Smooth muscle cell (in vitro differentiated cells): ENCODE measurements at regions not wholly inside any gene's neighbourhood (a gene's known extent, or its start where the extent isn't known, plus 50 kb on each side); places are given as distances from the start of the nearest gene placed in this dataset.

Source experiments
- DNase-seq: peaks from one replicate; lab custom pipeline; 2025; ENCODE audit not compliant: unreplicated experiment; lab: John Stamatoyannopoulos, UW
- H2AFZ ChIP-seq: fragments of 200-600 bp; sonication (generic); 2 replicates; pipeline ENCODE4 v1.6.0; 2016; ENCODE audit warnings: antibody characterized with exemption, low read depth, mild to moderate bottlenecking
- H3F3A ChIP-seq: fragments of 200-600 bp; sonication (generic); 2 replicates; pipeline ENCODE4 v1.6.0; 2017; ENCODE audit warnings: antibody characterized with exemption, low read depth
- H3K27ac ChIP-seq: fragments of 200-600 bp; sonication (generic); 2 replicates; pipeline ENCODE4 v1.5.1; 2016; ENCODE audit warnings: low read depth, mild to moderate bottlenecking
- H3K27me3 ChIP-seq: fragments of 200-600 bp; sonication (generic); 2 replicates; pipeline ENCODE4 v1.6.1; 2016; ENCODE audit warnings: low read depth, mild to moderate bottlenecking
- H3K36me3 ChIP-seq: fragments of 200-600 bp; sonication (generic); 2 replicates; pipeline ENCODE4 v1.5.1; 2016; ENCODE audit warnings: low read depth
- H3K4me1 ChIP-seq: fragments of 200-600 bp; sonication (generic); 2 replicates; pipeline ENCODE4 v1.5.1; 2016; ENCODE audit warnings: low read depth
- H3K4me2 ChIP-seq: fragments of 200-600 bp; sonication (generic); 2 replicates; pipeline ENCODE4 v1.6.0; 2016; ENCODE audit warnings: mild to moderate bottlenecking
- H3K4me3 ChIP-seq: fragments of 200-600 bp; sonication (generic); 2 replicates; pipeline ENCODE4 v1.5.1; 2016; ENCODE audit warnings: mild to moderate bottlenecking
- H3K79me2 ChIP-seq: fragments of 200-600 bp; sonication (generic); 2 replicates; pipeline ENCODE4 v1.6.0; 2016; ENCODE audit warnings: low read depth, mild to moderate bottlenecking
- H3K9ac ChIP-seq: fragments of 200-600 bp; sonication (generic); 2 replicates; pipeline ENCODE4 v1.6.0; 2016; ENCODE audit warnings: low read depth
- H3K9me3 ChIP-seq: fragments of 200-600 bp; sonication (generic); replicated peaks from 2 replicates; pipeline ENCODE4 v1.5.1; 2016; ENCODE audit warnings: low read depth
- H4K20me1 ChIP-seq: fragments of 200-600 bp; sonication (generic); 2 replicates; pipeline ENCODE4 v1.6.0; 2016; ENCODE audit warnings: low read depth
- WGBS: methylation state at CpG from one replicate; pipeline ENCODE4 v1.1.7; 2016; ENCODE audit warnings: low lambda C conversion rate; 5-methylcytosine and 5-hydroxymethylcytosine counted together
- TF ChIP-seq, protein P1 (sequence below): fragments of 200-600 bp; sonication (generic); IDR thresholded peaks from 2 replicates; pipeline ENCODE4 v1.5.1; 2017; ENCODE audit warnings: borderline replicate concordance, mild to moderate bottlenecking, antibody characterized with exemption; ENCODE audit not compliant: insufficient read depth, poor library complexity, severe bottlenecking

DNA sequence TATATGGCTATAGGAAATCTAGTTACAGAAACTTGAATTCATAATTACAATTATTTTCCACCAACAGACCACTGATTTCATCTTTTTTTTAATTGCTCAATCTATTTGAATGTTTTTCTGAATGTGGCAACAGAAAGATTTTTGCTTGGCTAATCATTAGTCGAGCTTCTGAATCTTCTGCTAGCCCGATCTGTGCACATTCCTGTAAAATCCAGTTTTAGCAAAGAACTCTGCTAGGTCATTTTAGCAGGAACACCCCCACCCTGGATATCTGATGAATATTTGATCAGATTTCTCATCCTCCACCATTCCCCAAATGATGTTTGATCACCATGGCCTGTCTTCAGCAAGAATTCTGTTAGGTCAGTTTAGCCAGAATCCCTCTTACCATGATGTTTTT lies 176.3 kb downstream of the LEPR start:
- Histone ChIP-seq H3K9ac (no peak overlapping the region), H3K36me3 (no peaks in the 10 kb centered on the region), H3K79me2 (no peaks in the 10 kb centered on the region), H3K27ac (no peak overlapping the region), H3K27me3 (no peaks in the 10 kb centered on the region), H4K20me1 (no peaks in the 10 kb centered on the region), H3K9me3 (no peaks in the 10 kb centered on the region), H2AFZ (no peak overlapping the region), H3K4me1 (no peaks in the 10 kb centered on the region), H3F3A (no peaks in the 10 kb centered on the region), H3K4me2 (no peak overlapping the region), H3K4me3 (no peak overlapping the region)
- TF ChIP-seq, protein P1, sequence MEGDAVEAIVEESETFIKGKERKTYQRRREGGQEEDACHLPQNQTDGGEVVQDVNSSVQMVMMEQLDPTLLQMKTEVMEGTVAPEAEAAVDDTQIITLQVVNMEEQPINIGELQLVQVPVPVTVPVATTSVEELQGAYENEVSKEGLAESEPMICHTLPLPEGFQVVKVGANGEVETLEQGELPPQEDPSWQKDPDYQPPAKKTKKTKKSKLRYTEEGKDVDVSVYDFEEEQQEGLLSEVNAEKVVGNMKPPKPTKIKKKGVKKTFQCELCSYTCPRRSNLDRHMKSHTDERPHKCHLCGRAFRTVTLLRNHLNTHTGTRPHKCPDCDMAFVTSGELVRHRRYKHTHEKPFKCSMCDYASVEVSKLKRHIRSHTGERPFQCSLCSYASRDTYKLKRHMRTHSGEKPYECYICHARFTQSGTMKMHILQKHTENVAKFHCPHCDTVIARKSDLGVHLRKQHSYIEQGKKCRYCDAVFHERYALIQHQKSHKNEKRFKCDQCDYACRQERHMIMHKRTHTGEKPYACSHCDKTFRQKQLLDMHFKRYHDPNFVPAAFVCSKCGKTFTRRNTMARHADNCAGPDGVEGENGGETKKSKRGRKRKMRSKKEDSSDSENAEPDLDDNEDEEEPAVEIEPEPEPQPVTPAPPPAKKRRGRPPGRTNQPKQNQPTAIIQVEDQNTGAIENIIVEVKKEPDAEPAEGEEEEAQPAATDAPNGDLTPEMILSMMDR, result no peak
- 95% methylated on average over 2 of the region's 2 CpGs for WGBS
- no peak for DNase-seq

DNA sequence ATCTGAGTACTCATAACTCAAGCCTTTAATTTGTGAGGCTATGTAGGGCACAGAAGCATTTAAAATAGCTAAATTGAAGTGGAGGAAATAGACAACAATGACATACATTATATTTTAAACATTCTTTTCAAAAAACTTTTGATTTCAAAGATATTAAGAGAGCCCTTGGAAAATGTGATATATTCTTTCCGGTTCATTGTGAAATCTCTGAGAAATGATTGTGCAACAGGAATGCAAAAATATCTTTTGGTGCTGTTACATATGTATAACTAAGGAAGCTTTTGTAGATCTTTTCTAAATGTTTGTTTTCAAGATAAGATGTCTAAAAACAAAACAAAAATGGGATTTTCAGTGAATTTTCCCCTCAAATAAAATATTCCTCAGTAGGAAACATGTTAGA lies 185.2 kb downstream of the LEPR start:
- H3F3A ChIP-seq, result no peaks in the 10 kb centered on the region
- H3K27me3 ChIP-seq, result no peaks in the 10 kb centered on the region
- TF ChIP-seq, protein P1, result no peak
- H3K79me2 ChIP-seq, result no peaks in the 10 kb centered on the region
- no peak overlapping the region for H3K27ac ChIP-seq
- no peaks in the 10 kb centered on the region for H3K9me3 ChIP-seq
- H2AFZ ChIP-seq, result no peak overlapping the region
- no peaks in the 10 kb centered on the region for H3K4me1 ChIP-seq
- H4K20me1 ChIP-seq, result no peaks in the 10 kb centered on the region
- H3K36me3 ChIP-seq, result no peaks in the 10 kb centered on the region
- H3K9ac ChIP-seq, result no peak overlapping the region
- WGBS, result 84% methylated on average over 1 of the region's 1 CpG
- no peak overlapping the region for H3K4me3 ChIP-seq
- H3K4me2 ChIP-seq, result no peak overlapping the region
- no peak for DNase-seq

DNA sequence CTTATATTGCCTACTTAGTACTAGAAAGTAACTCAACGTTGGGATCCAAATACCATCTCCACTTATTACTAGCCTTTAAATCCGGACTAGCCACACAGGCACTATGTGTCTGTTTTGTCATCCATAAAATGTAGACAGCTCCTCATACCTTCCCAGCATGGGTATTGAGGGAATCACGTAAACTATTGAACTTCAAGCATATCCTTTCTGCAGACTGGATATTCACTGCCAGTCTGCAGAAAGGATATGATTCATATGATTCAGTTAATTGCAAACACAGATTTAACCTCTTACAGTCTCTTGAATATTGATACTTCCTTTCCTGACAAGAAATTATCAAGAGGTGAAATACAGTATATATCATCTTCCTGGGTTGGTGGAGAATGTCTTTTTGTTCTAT lies 186.0 kb downstream of the LEPR start:
- no peak for DNase-seq
- no peaks in the 10 kb centered on the region for H3K27me3 ChIP-seq
- 87% methylated on average over 3 of the region's 3 CpGs for WGBS
- H3K79me2 ChIP-seq, result no peaks in the 10 kb centered on the region
- H3K27ac ChIP-seq, result no peak overlapping the region
- H2AFZ ChIP-seq, result no peak overlapping the region
- no peaks in the 10 kb centered on the region for H3K9me3 ChIP-seq
- TF ChIP-seq, protein P1, result no peak
- H3K9ac ChIP-seq, result no peak overlapping the region
- no peaks in the 10 kb centered on the region for H4K20me1 ChIP-seq
- H3K4me1 ChIP-seq, result no peaks in the 10 kb centered on the region
- no peak overlapping the region for H3K4me2 ChIP-seq
- H3K36me3 ChIP-seq, result no peaks in the 10 kb centered on the region
- no peaks in the 10 kb centered on the region for H3F3A ChIP-seq
- H3K4me3 ChIP-seq, result no peak overlapping the region

DNA sequence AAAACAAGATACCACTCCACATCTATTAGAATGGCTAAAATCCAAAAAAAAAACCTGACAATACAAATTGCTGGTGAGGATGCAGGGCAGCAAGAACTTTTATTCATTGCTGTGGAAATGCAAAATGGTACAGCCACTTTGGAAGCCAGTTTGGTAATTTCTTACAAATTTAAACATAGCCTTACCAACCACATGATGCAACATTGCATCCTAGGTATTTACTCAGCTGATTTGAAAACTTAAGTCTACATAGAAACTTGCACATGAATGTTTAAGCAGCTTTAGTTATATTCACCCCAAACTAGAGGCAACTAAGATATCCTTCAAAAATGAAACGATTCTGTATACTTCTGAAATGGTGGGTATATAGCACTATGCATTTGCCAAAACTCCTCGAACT lies 178.8 kb upstream of the PDE4B start:
- H3K9me3 ChIP-seq, result no peaks in the 10 kb centered on the region
- TF ChIP-seq, protein P1, result no peak
- H3F3A ChIP-seq, result no peaks in the 10 kb centered on the region
- 93% methylated on average over 2 of the region's 2 CpGs for WGBS
- H3K27ac ChIP-seq, result no peak overlapping the region
- H3K4me3 ChIP-seq, result no peak overlapping the region
- no peak for DNase-seq
- H3K27me3 ChIP-seq, result no peaks in the 10 kb centered on the region
- no peak overlapping the region for H3K9ac ChIP-seq
- no peaks in the 10 kb centered on the region for H3K36me3 ChIP-seq
- H3K4me2 ChIP-seq, result no peak overlapping the region
- H4K20me1 ChIP-seq, result no peaks in the 10 kb centered on the region
- H2AFZ ChIP-seq, result no peak overlapping the region
- no peaks in the 10 kb centered on the region for H3K79me2 ChIP-seq
- no peaks in the 10 kb centered on the region for H3K4me1 ChIP-seq
